Transverse colon (tissue), 1 donor: ENCODE measurements at regions not wholly inside any gene's neighbourhood (a gene's known extent, or its start where the extent isn't known, plus 50 kb on each side); places are given as distances from the start of the nearest gene placed in this dataset.

Source experiments
- EP300 ChIP-seq: sonication (generic); formaldehyde crosslinking; IDR thresholded peaks from one replicate; pipeline ENCODE4 v1.6.1; 2017; ENCODE audit warnings: antibody characterized with exemption, low read depth
- POLR2A ChIP-seq: fragments of 450-650 bp; IDR thresholded peaks from one replicate; pipeline ENCODE4 v1.6.1; 2016; ENCODE audit warnings: antibody characterized with exemption, mild to moderate bottlenecking, moderate library complexity

- TF ChIP-seq EP300 = no peak
- no peak for TF ChIP-seq POLR2A
Measured at GRCh38 chr11:103829596-103829995, 206.8 kb upstream of the DDI1 start.
